GM12891 (cell line): ENCODE measurements at regions not wholly inside any gene's neighbourhood (a gene's known extent, or its start where the extent isn't known, plus 50 kb on each side); places are given as distances from the start of the nearest gene placed in this dataset.

Source experiments
- PAX5 ChIP-seq: IDR thresholded peaks from 2 replicates; pipeline ENCODE4 v1.6.1; 2011; ENCODE audit warnings: low read length, moderate library complexity, mild to moderate bottlenecking; ENCODE audit not compliant: insufficient read depth, severe bottlenecking
- POLR2A ChIP-seq: IDR thresholded peaks from 2 replicates; pipeline ENCODE4 v1.6.1; 2011; ENCODE audit warnings: low read depth, low read length, control low read depth
- POLR2AphosphoS5 ChIP-seq: IDR thresholded peaks from 2 replicates; pipeline ENCODE4 v1.6.1; 2011; ENCODE audit warnings: low read depth, low read length, control low read depth
- POU2F2 ChIP-seq: IDR thresholded peaks from 2 replicates; pipeline ENCODE4 v1.6.1; 2011; ENCODE audit warnings: low read depth, mild to moderate bottlenecking, control low read depth, low read length, moderate library complexity
- TAF1 ChIP-seq: IDR thresholded peaks from 2 replicates; pipeline ENCODE4 v1.6.1; 2011; ENCODE audit warnings: low read depth, low read length, control low read depth

DNA sequence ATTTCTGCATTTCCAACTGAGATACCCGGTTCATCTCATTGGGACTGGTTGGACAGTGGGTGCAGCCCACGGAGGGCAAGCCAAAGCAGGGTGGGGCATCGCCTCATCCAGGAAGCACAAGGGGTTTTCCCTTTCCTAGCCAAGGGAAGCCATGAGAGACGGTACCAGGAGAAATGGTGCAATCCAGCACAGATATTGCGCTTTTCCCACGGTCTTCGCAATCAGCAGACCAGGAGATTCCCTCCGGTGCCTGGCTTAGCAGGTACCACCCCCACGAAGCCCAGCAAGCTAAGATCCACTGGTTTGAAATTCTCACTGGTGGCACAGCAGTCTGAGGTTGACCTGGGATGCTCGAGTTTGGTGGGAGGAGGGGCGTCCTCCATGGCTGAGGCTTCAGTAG, 527.0 kb downstream of the TLE1 start:
- TF ChIP-seq POLR2A (no peak), POLR2AphosphoS5 (no peak), PAX5 (no peak), TAF1 (no peak), POU2F2 (no peak)
